ENCODE measurements at regions not wholly inside any gene's neighbourhood (a gene's known extent, or its start where the extent isn't known, plus 50 kb on each side); places are given as distances from the start of the nearest gene placed in this dataset.

DNA sequence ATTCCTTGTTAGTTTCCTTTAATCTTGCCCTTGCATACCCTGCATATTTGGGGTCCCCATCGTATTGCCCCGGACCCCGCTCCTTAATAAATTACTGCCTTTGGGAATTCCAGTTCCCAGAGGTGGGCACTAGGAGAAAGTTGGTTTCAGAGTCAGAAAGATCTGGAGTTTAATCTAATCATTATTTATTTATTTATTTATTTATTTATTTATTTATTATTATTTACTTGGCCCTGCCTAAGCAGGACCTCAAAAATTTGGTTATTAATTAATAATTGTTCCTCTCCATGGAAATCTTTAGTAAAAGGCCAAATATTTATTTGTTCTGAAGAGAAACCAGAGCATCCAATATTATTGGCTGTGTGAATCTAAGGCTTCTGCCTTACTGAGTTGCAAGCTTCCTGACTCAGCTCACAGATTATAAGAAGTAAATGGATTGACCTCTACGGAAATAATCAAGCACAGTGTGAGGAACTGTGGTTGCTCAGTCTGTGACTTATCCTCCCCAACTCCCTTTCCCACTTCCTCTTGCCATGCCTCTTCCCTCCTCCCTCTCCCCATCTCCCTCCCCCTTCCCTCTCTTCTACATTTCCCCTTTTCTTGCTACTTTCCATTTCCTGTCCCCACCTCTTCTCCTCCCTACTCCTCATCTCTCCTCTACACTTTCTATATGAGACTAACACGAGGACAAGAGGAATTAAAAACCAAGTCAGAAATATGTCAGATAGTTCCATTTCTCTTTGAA is 61.5 kb upstream of the AP1S2 start:
- no peak for DNase-seq (ENCODE audit: low read depth)

DNA sequence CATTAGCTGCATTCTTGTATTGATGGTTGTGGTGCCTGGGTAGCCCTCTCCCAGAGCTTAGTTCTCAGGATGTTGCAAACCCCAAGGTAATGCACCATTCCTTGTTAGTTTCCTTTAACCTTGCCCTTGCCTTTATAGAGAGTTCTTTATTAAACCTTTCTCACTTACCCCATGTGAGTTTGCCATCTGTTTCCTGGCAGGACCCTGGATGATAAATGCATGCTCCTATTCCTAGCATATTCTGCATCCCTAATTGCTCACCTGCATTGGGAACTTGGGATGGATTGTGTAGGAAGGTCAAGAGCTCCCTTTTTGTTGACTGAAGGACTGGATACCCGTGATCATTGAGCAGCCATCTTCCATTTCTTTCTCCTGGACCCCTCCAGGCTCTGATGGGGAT is 59.9 kb upstream of the AP1S2 start:
- no peak for DNase-seq (ENCODE audit: low read depth)

DNA sequence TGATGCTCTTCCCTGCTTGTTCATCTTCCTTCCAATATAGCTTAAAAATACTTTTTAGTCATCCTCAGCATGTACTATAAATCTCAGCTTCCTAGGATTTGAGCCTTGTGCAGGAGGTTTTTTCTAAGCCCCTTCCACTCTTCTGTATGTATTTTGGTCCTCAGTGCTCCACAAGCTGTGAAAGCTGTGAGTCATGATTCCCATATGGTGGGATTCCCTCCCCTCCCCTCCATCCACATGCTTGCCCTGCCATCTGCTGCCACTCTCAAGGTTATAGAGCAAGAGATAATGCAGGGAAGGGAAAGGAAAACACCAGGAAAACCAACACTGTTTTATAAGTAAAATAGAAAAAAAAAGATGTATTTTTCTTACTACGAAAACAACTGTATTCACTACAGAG is 58.5 kb upstream of the AP1S2 start:
- DNase-seq (ENCODE audit: low read depth): no peak

DNA sequence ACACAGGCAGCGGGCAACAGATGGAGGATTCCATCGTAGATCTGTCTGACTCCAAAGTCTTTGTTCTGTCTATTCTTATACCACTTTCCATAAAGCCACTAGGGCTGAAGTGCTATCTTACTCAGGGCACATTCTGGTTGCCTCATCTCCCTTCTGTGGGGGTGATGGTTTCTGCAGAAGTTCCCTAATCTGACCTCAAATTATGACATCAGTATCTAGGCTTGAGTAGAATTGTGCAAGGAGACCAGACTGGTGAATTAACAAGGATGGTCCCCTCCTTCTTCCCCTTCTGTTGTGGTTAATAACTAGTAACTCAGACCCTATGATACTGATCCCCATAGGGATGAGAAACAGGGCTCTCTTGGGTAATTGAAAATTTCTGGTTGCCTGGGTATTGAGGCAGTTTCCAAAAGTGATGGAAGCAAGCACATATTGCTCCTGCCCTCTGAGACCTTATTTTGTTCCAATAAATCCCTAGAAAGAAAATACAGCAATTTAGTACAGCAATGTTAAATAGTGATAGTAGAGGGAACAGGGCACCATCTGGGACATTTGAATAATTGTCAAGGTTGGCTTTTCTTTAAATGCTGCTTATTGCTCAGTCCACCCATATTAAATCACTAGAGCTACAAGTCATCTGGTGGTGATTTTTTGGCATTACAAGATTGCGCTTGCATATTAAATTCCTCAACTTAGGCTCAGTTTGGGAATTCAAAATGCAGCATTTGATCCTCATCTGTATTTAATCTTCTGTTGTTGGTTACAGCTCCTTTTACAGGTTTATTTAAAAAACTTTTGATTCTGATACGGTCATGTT is 57.3 kb upstream of the AP1S2 start:
- DNase-seq (ENCODE audit: low read depth): no peak

DNA sequence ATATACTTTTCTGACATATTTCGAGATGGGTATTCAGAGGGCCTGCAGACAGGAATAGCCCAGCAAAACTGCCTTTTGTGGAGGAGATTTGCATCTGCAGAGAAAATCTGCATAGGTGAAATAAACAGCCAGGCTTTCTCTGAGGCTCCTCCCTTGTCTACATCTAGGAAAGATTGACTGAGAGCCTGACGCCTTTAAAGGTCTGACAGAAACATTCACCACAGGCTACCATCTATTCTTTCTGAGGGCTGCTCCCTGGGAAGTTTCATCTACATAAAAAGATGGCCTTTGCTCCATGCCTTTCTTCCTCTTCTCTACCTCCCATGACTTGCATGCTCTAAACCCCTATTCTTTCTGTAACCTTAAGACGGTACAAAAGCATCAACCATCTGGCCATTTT is 55.0 kb upstream of the AP1S2 start:
- no peak for DNase-seq (ENCODE audit: low read depth)

DNA sequence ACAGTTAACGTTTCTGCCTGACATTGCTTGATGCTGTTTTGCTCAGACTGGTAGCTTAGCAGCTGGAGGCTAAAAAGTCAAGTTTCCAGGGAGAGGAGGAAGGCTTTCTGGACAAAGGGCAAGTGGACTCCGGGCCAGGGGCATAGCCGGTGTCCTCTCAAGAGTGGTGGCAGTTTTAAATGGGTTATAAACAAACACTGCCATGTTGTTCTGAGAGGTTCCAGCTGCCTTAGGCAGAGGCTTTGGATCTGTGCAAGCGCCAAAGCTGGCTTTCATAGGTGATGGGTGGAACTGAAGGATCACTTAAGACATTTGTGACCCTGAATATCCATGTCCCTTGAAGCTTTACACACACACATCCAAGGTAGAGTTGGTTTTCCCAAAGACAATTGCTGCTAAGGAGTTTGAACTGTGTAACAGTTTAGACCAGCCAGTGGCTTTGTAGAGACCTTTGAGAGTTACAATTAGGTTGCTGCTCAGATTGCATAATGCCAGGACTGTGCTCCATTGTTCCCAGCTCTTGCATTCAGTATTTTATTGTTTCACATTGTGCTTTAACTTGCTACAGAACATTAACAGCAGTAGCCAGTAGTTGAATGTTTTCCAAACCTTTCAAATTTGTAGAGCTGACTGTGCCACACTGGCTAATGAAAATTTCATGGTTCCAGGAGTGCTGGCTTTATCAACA is 54.1 kb upstream of the AP1S2 start:
- no peak for DNase-seq (ENCODE audit: low read depth)

DNA sequence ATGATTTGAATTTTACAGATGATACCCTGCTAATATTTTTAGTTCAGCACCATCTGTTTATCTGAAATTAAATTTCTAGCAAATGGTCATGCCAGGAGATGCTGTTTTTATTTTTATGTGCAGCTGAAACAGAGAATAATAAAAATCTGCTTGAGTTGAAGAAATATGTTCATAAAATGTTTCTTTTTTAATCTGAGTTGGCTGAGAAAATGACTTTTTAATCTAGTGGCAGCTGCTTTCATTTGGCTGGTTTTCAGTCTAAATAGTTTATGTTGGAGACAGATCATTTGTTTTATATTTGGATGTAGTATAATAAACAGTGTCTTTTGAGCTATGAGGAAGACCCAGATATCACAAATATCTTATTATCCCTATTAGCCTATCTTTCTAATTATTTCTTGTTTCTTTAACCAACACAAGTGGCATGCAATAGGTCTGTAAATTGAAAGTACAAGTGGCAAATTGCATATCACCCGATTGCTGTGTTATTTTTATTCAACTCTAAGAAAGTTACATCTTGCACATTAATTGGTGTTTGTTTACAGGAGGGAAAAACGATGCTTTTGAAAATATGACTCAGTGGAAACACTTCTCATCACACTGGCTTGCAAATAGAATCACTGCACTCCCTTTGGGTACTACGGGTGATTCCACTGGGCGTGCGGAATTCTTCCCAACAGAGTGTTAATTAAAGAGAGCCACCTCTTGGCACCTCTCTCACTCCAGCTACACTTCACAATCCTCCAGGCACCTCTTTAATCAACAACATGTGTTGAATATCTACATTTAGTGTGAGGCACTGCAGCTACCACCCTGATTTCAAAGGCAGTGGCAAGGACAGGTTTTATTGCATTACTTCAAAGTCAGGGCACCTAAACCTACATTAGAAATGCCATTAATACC is 51.7 kb upstream of the AP1S2 start:
- no peak for DNase-seq (ENCODE audit: low read depth)
